PC-3 (cell line): ENCODE measurements at regions not wholly inside any gene's neighbourhood (a gene's known extent, or its start where the extent isn't known, plus 50 kb on each side); places are given as distances from the start of the nearest gene placed in this dataset.

Experiments used
- ATAC-seq: fragments of 200-7000 bp; cut with Tn5 transposase; 2 replicates; pipeline ENCODE4 v1.9.1; 2020; ENCODE audit warnings: mild to moderate bottlenecking, moderate library complexity
- BruUV-seq: library from RNA; stranded (reverse); fragments of 400-500 nt; replicated peaks from 2 replicates; lab custom pipeline; 2021; lab: Mats Ljungman, UMichigan
- CTCF ChIA-PET: fragments of 300-600 bp; sonication (Branson Sonifier 250); formaldehyde crosslinking; loops from one replicate; lab custom pipeline; 2022; ENCODE audit warnings: antibody characterized with exemption; lab: Charles Lee
- POLR2A ChIA-PET: fragments of 300-600 bp; sonication (Branson Sonifier 250); formaldehyde crosslinking; loops from one replicate; lab custom pipeline; 2022; ENCODE audit warnings: antibody characterized with exemption; ENCODE audit not compliant: unreplicated experiment; lab: Charles Lee
- DNase-seq: peaks from one replicate; pipeline ENCODE4 v3.0.0-alpha.2; 2015
- H2AFZ ChIP-seq: fragments of 300-600 bp; sonication (generic); 2 replicates; pipeline ENCODE4 v1.6.0; 2016; ENCODE audit warnings: antibody characterized with exemption, low read length
- H3F3A ChIP-seq: fragments of 300-600 bp; sonication (generic); one replicate; pipeline ENCODE4 v1.6.0; 2017; ENCODE audit warnings: antibody characterized with exemption, low read length, control low read depth, mild to moderate bottlenecking; ENCODE audit not compliant: unreplicated experiment
- H3K27ac ChIP-seq: fragments of 300-600 bp; sonication (generic); 2 replicates; pipeline ENCODE4 v1.5.1; 2016; ENCODE audit warnings: mild to moderate bottlenecking, low read length
- H3K27me3 ChIP-seq: fragments of 300-600 bp; sonication (generic); 2 replicates; pipeline ENCODE4 v1.6.1; 2016; ENCODE audit warnings: low read length, mixed read lengths
- H3K36me3 ChIP-seq: fragments of 300-600 bp; sonication (generic); 2 replicates; pipeline ENCODE4 v1.6.1; 2016; ENCODE audit warnings: low read depth, mixed run types, low read length, mixed read lengths
- H3K4me1 ChIP-seq: fragments of 300-600 bp; sonication (generic); 2 replicates; pipeline ENCODE4 v1.5.1; 2016; ENCODE audit warnings: low read length; ENCODE audit not compliant: insufficient read depth
- H3K4me2 ChIP-seq: fragments of 300-600 bp; sonication (generic); 2 replicates; pipeline ENCODE4 v1.6.0; 2016; ENCODE audit warnings: low read length
- H3K4me3 ChIP-seq: fragments of 300-600 bp; sonication (generic); 2 replicates; pipeline ENCODE4 v1.5.1; 2016; ENCODE audit warnings: mild to moderate bottlenecking, low read length, mixed read lengths
- H3K79me2 ChIP-seq: fragments of 300-600 bp; sonication (generic); 2 replicates; pipeline ENCODE4 v1.6.1; 2017; ENCODE audit warnings: low read length, mixed read lengths
- H3K9ac ChIP-seq: fragments of 300-600 bp; sonication (generic); 2 replicates; pipeline ENCODE4 v1.6.0; 2016; ENCODE audit warnings: mild to moderate bottlenecking, low read length
- H3K9me2 ChIP-seq: fragments of 300-600 bp; sonication (generic); replicated peaks from 2 replicates; pipeline ENCODE4 v1.6.1; 2016; ENCODE audit warnings: mixed run types, low read length, mixed read lengths
- H3K9me3 ChIP-seq: fragments of 300-600 bp; sonication (generic); 2 replicates; pipeline ENCODE4 v1.6.1; 2016; ENCODE audit warnings: low read length, mixed read lengths
- H4K20me1 ChIP-seq: fragments of 300-600 bp; sonication (generic); 2 replicates; pipeline ENCODE4 v1.6.1; 2016; ENCODE audit warnings: low read length, mixed read lengths
- EZH2 ChIP-seq: fragments of 300-600 bp; sonication (generic); IDR thresholded peaks from one replicate; pipeline ENCODE4 v1.6.1; 2017; ENCODE audit warnings: antibody characterized with exemption, mild to moderate bottlenecking, low read length; ENCODE audit not compliant: unreplicated experiment
- EZH2phosphoT487 ChIP-seq: fragments of 300-600 bp; sonication (generic); IDR thresholded peaks from 2 replicates; pipeline ENCODE4 v1.6.1; 2018; ENCODE audit warnings: mild to moderate bottlenecking, antibody characterized with exemption, low read length, borderline replicate concordance
- intact Hi-C: fragments of 100-400 bp; cut with micrococcal nuclease; formaldehyde crosslinking; loops from 2 replicates; pipeline ENCODE4 v1.9.0; 2023
- TF ChIP-seq, protein P1 (sequence below): fragments of 300-600 bp; sonication (generic); conservative IDR thresholded peaks from 2 replicates; pipeline ENCODE4 v1.5.1; 2017; ENCODE audit warnings: antibody characterized with exemption, low read depth, mild to moderate bottlenecking, low read length

DNA sequence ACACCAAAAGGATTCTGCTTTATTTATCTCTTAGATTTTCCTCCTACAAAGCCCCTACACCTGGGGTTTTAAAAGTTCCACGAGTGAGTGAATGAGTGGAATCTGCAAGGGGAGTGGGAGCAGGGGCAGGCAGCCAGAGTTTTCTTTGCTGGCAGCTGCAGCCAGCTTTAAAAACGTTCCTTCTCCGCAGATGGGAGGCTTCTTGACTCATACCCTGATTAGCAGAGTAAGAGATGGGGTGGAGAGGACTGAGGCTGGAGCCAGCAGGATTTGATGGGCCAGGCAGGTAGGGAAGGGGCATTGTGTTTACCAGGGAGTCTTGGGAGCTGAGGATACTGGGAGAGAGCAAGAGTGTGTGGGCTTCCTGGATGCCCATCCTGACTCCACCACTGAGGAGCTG lies 99.6 kb upstream of the TNP1 start:
- TF ChIP-seq, protein P1, sequence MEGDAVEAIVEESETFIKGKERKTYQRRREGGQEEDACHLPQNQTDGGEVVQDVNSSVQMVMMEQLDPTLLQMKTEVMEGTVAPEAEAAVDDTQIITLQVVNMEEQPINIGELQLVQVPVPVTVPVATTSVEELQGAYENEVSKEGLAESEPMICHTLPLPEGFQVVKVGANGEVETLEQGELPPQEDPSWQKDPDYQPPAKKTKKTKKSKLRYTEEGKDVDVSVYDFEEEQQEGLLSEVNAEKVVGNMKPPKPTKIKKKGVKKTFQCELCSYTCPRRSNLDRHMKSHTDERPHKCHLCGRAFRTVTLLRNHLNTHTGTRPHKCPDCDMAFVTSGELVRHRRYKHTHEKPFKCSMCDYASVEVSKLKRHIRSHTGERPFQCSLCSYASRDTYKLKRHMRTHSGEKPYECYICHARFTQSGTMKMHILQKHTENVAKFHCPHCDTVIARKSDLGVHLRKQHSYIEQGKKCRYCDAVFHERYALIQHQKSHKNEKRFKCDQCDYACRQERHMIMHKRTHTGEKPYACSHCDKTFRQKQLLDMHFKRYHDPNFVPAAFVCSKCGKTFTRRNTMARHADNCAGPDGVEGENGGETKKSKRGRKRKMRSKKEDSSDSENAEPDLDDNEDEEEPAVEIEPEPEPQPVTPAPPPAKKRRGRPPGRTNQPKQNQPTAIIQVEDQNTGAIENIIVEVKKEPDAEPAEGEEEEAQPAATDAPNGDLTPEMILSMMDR: no peak
- TF ChIP-seq EZH2 (no peak), EZH2phosphoT487 (no peak)
- H3K79me2 ChIP-seq: no peaks in the 10 kb centered on the region
- CTCF ChIA-PET: no interaction called here
- ATAC-seq (no peak), DNase-seq (no peak)
- BruUV-seq: no TSS peak
- no peak overlapping the region for H3K4me2 ChIP-seq
- H3K4me3 ChIP-seq: no peak overlapping the region
- no peaks in the 10 kb centered on the region for H3K9me3 ChIP-seq
- intact Hi-C loops: no loop called here
- no peaks in the 10 kb centered on the region for H3K4me1 ChIP-seq
- no peak overlapping the region for H3K9ac ChIP-seq
- no peaks in the 10 kb centered on the region for H3F3A ChIP-seq
- H2AFZ ChIP-seq: no peak overlapping the region
- no peaks in the 10 kb centered on the region for H4K20me1 ChIP-seq
- H3K27me3 ChIP-seq: no peaks in the 10 kb centered on the region
- POLR2A ChIA-PET: no interaction called here
- H3K27ac ChIP-seq: no peak overlapping the region
- no peaks in the 10 kb centered on the region; the same call in 1 of the 2 replicates for H3K36me3 ChIP-seq
- H3K9me2 ChIP-seq: no peaks in the 10 kb centered on the region

DNA sequence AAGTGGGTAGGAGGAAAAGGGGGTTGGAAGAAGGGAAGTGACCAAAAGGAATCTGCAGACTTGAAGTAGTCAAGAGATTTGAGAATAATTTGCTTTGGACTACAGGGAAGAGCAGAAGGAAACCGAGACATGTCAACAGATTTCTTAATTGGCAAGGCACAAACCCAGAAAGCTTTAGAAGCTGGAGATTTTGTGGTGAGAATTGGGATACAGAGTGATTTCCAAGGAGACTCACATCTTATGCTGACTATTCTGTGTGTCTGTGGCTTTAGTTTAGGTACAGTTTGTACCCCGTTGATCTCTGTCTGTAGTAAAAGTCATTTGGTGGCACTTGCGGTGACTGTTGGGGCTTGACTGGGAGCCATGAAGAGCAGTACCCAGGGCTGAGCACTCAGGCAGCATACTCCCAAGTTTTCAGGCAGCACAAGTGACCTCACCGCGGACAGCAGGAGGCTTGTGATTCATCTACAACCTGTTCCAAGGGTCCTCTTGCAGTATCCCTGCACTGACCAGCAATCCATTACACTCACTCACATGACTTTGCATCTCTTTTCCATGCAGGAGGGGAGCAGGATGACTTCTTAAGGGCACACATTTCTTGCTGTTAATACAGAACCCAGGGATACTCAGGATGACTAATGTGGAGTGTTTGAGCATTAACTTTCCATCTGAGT lies 97.1 kb upstream of the TNP1 start:
- CTCF ChIA-PET: no interaction called here
- intact Hi-C loops: no loop called here
- Histone ChIP-seq H3K27ac (no peak overlapping the region), H3K36me3 (no peaks in the 10 kb centered on the region; the same call in 1 of the 2 replicates), H3K9ac (no peak overlapping the region), H3K4me3 (no peak overlapping the region), H2AFZ (no peak overlapping the region), H3K9me2 (no peaks in the 10 kb centered on the region), H4K20me1 (no peaks in the 10 kb centered on the region), H3K4me2 (no peak overlapping the region), H3K9me3 (0 out of 2 replicates have a peak, but pooled peaks cover 4% of the 10 kb centered on the region), H3K27me3 (no peaks in the 10 kb centered on the region), H3F3A (no peaks in the 10 kb centered on the region), H3K79me2 (no peaks in the 10 kb centered on the region), H3K4me1 (no peaks in the 10 kb centered on the region)
- ATAC-seq (no peak), DNase-seq (no peak)
- TF ChIP-seq, protein P1: no peak
- TF ChIP-seq EZH2phosphoT487 (no peak), EZH2 (no peak)
- BruUV-seq: no TSS peak
- POLR2A ChIA-PET: no interaction called here

DNA sequence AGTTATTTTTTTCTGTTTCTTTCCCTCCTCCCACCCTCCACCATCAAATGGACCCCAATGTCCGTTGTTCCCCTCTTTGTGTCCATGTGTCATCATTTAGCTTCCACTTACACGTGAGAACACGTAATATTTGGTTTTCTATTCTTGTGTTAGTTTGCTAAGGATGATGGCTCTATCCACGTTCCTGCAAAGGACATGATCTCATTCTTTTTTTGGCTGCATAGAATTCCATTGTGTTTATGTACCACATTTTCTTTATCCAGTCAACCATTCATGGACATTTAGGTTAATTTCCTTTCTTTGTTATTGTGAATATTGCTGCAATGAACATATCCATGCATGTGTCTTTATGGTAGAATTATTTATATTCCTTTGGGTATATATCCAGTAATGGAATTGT lies 91.3 kb upstream of the TNP1 start:
- BruUV-seq: no TSS peak
- Histone ChIP-seq H4K20me1 (no peaks in the 10 kb centered on the region), H2AFZ (no peak overlapping the region), H3F3A (no peaks in the 10 kb centered on the region), H3K4me1 (no peaks in the 10 kb centered on the region), H3K9me3 (0 out of 2 replicates have a peak, but pooled peaks cover 4% of the 10 kb centered on the region), H3K27ac (no peak overlapping the region), H3K79me2 (no peaks in the 10 kb centered on the region), H3K4me2 (no peak overlapping the region), H3K27me3 (no peaks in the 10 kb centered on the region), H3K9me2 (no peaks in the 10 kb centered on the region), H3K4me3 (no peak overlapping the region), H3K36me3 (no peaks in the 10 kb centered on the region; the same call in 1 of the 2 replicates), H3K9ac (no peak overlapping the region)
- CTCF ChIA-PET: no interaction called here
- TF ChIP-seq EZH2phosphoT487 (no peak), EZH2 (no peak)
- TF ChIP-seq, protein P1: no peak
- intact Hi-C loops: no loop called here
- no peak for DNase-seq
- POLR2A ChIA-PET: no interaction called here
- no peak for ATAC-seq
